Activated CD8-positive, alpha-beta T cell treated with anti-CD3 and anti-CD28 coated beads, Interleukin-2, amount 10 ng/mL, durations not matched to agents 7 days and 5 days (primary cell): ENCODE measurements at regions not wholly inside any gene's neighbourhood (a gene's known extent, or its start where the extent isn't known, plus 50 kb on each side); places are given as distances from the start of the nearest gene placed in this dataset.

Experiments used
- ATAC-seq: fragments of 150-1000 bp; cut with Tn5 transposase; one replicate; pipeline ENCODE4 v1.10.0; 2021; ENCODE audit warnings: moderate library complexity
- CTCF ChIA-PET: fragments of 350-600 bp; sonication (Branson Sonifier 250); formaldehyde crosslinking; loops from one replicate; lab custom pipeline; 2021; ENCODE audit warnings: antibody characterized with exemption; lab: Charles Lee
- POLR2A ChIA-PET: fragments of 350-600 bp; sonication (Branson Sonifier 250); formaldehyde crosslinking; loops from one replicate; lab custom pipeline; 2021; ENCODE audit warnings: antibody characterized with exemption; lab: Charles Lee
- DNase-seq: peaks from one replicate; pipeline ENCODE4 v3.0.0-alpha.2; 2020
- H3K27ac Mint-ChIP-seq: one replicate; pipeline ENCODE4 v1.8.0; 2021; ENCODE audit warnings: mild to moderate bottlenecking, mixed read lengths
- H3K27me3 Mint-ChIP-seq: one replicate; pipeline ENCODE4 v1.8.0; 2021; ENCODE audit warnings: low read depth, mixed read lengths
- H3K36me3 Mint-ChIP-seq: one replicate; pipeline ENCODE4 v1.8.0; 2021; ENCODE audit warnings: low read depth, mixed read lengths
- H3K4me1 Mint-ChIP-seq: one replicate; pipeline ENCODE4 v1.8.0; 2021; ENCODE audit warnings: low read depth, mixed read lengths
- H3K4me3 Mint-ChIP-seq: one replicate; pipeline ENCODE4 v1.8.0; 2021; ENCODE audit warnings: mild to moderate bottlenecking, mixed read lengths
- H3K9me3 Mint-ChIP-seq: one replicate; pipeline ENCODE4 v1.8.0; 2022; ENCODE audit warnings: mixed read lengths; ENCODE audit not compliant: insufficient read depth

GRCh38 chr14:42860371-42860770 lies 1253.7 kb downstream of the LRFN5 start:
- no peak for ATAC-seq
- H3K36me3 Mint-ChIP-seq, result no peaks in the 10 kb centered on the region
- POLR2A ChIA-PET, result no interaction called here
- no peaks in the 10 kb centered on the region for H3K27me3 Mint-ChIP-seq
- no peak overlapping the region for H3K4me3 Mint-ChIP-seq
- no peak for DNase-seq
- CTCF ChIA-PET, result no interaction called here
- H3K4me1 Mint-ChIP-seq, result no peaks in the 10 kb centered on the region
- no peak overlapping the region for H3K27ac Mint-ChIP-seq
- H3K9me3 Mint-ChIP-seq, result peaks cover 7% of the 10 kb centered on the region

- ATAC-seq, result no peak
- H3K9me3 Mint-ChIP-seq, result peaks cover 11% of the 10 kb centered on the region
- CTCF ChIA-PET, result no interaction called here
- H3K4me1 Mint-ChIP-seq, result no peaks in the 10 kb centered on the region
- POLR2A ChIA-PET, result no interaction called here
- DNase-seq, result no peak
- H3K27me3 Mint-ChIP-seq, result no peaks in the 10 kb centered on the region
- H3K4me3 Mint-ChIP-seq, result no peak overlapping the region
- H3K36me3 Mint-ChIP-seq, result no peaks in the 10 kb centered on the region
- H3K27ac Mint-ChIP-seq, result no peak overlapping the region
Measured at GRCh38 chr14:42856106-42856505, 1249.4 kb downstream of the LRFN5 start.

GRCh38 chr14:42855085-42855484 lies 1248.4 kb downstream of the LRFN5 start:
- Mint-ChIP-seq H3K4me3 (no peak overlapping the region), H3K27me3 (no peaks in the 10 kb centered on the region), H3K4me1 (no peaks in the 10 kb centered on the region), H3K9me3 (peaks cover 11% of the 10 kb centered on the region), H3K27ac (no peak overlapping the region), H3K36me3 (no peaks in the 10 kb centered on the region)
- ChIA-PET CTCF (no interaction called here), POLR2A (no interaction called here)
- DNase-seq (no peak), ATAC-seq (no peak)

GRCh38 chr14:42854061-42854460 lies 1247.4 kb downstream of the LRFN5 start:
- Mint-ChIP-seq H3K27ac (no peak overlapping the region), H3K36me3 (no peaks in the 10 kb centered on the region), H3K9me3 (peaks cover 14% of the 10 kb centered on the region), H3K4me3 (no peak overlapping the region), H3K27me3 (no peaks in the 10 kb centered on the region), H3K4me1 (no peaks in the 10 kb centered on the region)
- POLR2A ChIA-PET, result no interaction called here
- DNase-seq, result no peak
- CTCF ChIA-PET, result no interaction called here
- ATAC-seq, result no peak

GRCh38 chr14:42848652-42849051 lies 1242.0 kb downstream of the LRFN5 start:
- Mint-ChIP-seq H3K27me3 (no peaks in the 10 kb centered on the region), H3K4me3 (no peak overlapping the region), H3K9me3 (peaks cover 19% of the 10 kb centered on the region), H3K27ac (no peak overlapping the region), H3K4me1 (no peaks in the 10 kb centered on the region), H3K36me3 (no peaks in the 10 kb centered on the region)
- DNase-seq, result no peak
- POLR2A ChIA-PET, result no interaction called here
- CTCF ChIA-PET, result no interaction called here
- ATAC-seq, result no peak

- Mint-ChIP-seq H3K27me3 (no peaks in the 10 kb centered on the region), H3K9me3 (peaks cover 17% of the 10 kb centered on the region), H3K4me1 (no peaks in the 10 kb centered on the region), H3K4me3 (no peak overlapping the region), H3K27ac (no peak overlapping the region), H3K36me3 (no peaks in the 10 kb centered on the region)
- ATAC-seq (no peak), DNase-seq (no peak)
- ChIA-PET POLR2A (no interaction called here), CTCF (no interaction called here)
Measured at GRCh38 chr14:42814817-42815216, 1208.1 kb downstream of the LRFN5 start.

- H3K4me1 Mint-ChIP-seq, result no peaks in the 10 kb centered on the region
- ChIA-PET POLR2A (no interaction called here), CTCF (no interaction called here)
- ATAC-seq, result no peak
- H3K27ac Mint-ChIP-seq, result no peak overlapping the region
- H3K27me3 Mint-ChIP-seq, result no peaks in the 10 kb centered on the region
- H3K4me3 Mint-ChIP-seq, result no peak overlapping the region
- H3K9me3 Mint-ChIP-seq, result peaks cover 10% of the 10 kb centered on the region
- DNase-seq, result no peak
- no peaks in the 10 kb centered on the region for H3K36me3 Mint-ChIP-seq
Measured at GRCh38 chr14:42806909-42807315, 1200.2 kb downstream of the LRFN5 start.

- no peaks in the 10 kb centered on the region for H3K4me1 Mint-ChIP-seq
- DNase-seq (no peak), ATAC-seq (no peak)
- peaks cover 10% of the 10 kb centered on the region for H3K9me3 Mint-ChIP-seq
- ChIA-PET POLR2A (no interaction called here), CTCF (no interaction called here)
- no peaks in the 10 kb centered on the region for H3K27me3 Mint-ChIP-seq
- no peak overlapping the region for H3K27ac Mint-ChIP-seq
- no peak overlapping the region for H3K4me3 Mint-ChIP-seq
- H3K36me3 Mint-ChIP-seq, result no peaks in the 10 kb centered on the region
Measured at GRCh38 chr14:42804141-42804540, 1197.5 kb downstream of the LRFN5 start.

- CTCF ChIA-PET, result no interaction called here
- no peak overlapping the region for H3K4me3 Mint-ChIP-seq
- no peaks in the 10 kb centered on the region for H3K36me3 Mint-ChIP-seq
- no peaks in the 10 kb centered on the region for H3K27me3 Mint-ChIP-seq
- POLR2A ChIA-PET, result no interaction called here
- DNase-seq, result no peak
- H3K4me1 Mint-ChIP-seq, result no peaks in the 10 kb centered on the region
- H3K27ac Mint-ChIP-seq, result no peak overlapping the region
- ATAC-seq, result no peak
- peaks cover 23% of the 10 kb centered on the region for H3K9me3 Mint-ChIP-seq
Measured at GRCh38 chr14:42802346-42802745, 1195.7 kb downstream of the LRFN5 start.

- no peak for DNase-seq
- Mint-ChIP-seq H3K36me3 (no peaks in the 10 kb centered on the region), H3K4me3 (no peak overlapping the region), H3K9me3 (peaks cover 22% of the 10 kb centered on the region), H3K4me1 (no peaks in the 10 kb centered on the region), H3K27ac (no peak overlapping the region), H3K27me3 (no peaks in the 10 kb centered on the region)
- ATAC-seq, result no peak
- ChIA-PET POLR2A (no interaction called here), CTCF (no interaction called here)
Measured at GRCh38 chr14:42792166-42792565, 1185.5 kb downstream of the LRFN5 start.

- Mint-ChIP-seq H3K4me1 (no peaks in the 10 kb centered on the region), H3K27me3 (no peaks in the 10 kb centered on the region), H3K36me3 (no peaks in the 10 kb centered on the region), H3K27ac (no peak overlapping the region), H3K9me3 (peaks cover 7% of the 10 kb centered on the region), H3K4me3 (no peak overlapping the region)
- CTCF ChIA-PET, result no interaction called here
- POLR2A ChIA-PET, result no interaction called here
- no peak for ATAC-seq
- DNase-seq, result no peak
Measured at GRCh38 chr14:42782754-42783153, 1176.1 kb downstream of the LRFN5 start.

GRCh38 chr14:42778984-42779383 lies 1172.3 kb downstream of the LRFN5 start:
- ChIA-PET CTCF (no interaction called here), POLR2A (no interaction called here)
- ATAC-seq (no peak), DNase-seq (no peak)
- Mint-ChIP-seq H3K27ac (no peak overlapping the region), H3K4me3 (no peak overlapping the region), H3K9me3 (peaks cover 7% of the 10 kb centered on the region), H3K36me3 (no peaks in the 10 kb centered on the region), H3K4me1 (no peaks in the 10 kb centered on the region), H3K27me3 (no peaks in the 10 kb centered on the region)

GRCh38 chr14:42750771-42751170 lies 1144.1 kb downstream of the LRFN5 start:
- Mint-ChIP-seq H3K4me1 (no peaks in the 10 kb centered on the region), H3K9me3 (peaks cover 12% of the 10 kb centered on the region), H3K27me3 (no peaks in the 10 kb centered on the region), H3K27ac (no peak overlapping the region), H3K4me3 (no peak overlapping the region), H3K36me3 (no peaks in the 10 kb centered on the region)
- CTCF ChIA-PET, result no interaction called here
- no peak for DNase-seq
- no peak for ATAC-seq
- POLR2A ChIA-PET, result no interaction called here
